Fibroblast of lung (primary cell): ENCODE measurements at regions not wholly inside any gene's neighbourhood (a gene's known extent, or its start where the extent isn't known, plus 50 kb on each side); places are given as distances from the start of the nearest gene placed in this dataset.
"Not testable (repeated sequence)": the region's sequence is repeated elsewhere in the genome, so short reads cannot be mapped to it uniquely, and the experiment has no call there.

Source experiments
- DNase-seq, 2 donors: peaks; one replicate each; pipeline versions ENCODE4 v3.0.0 to v3.0.0-alpha.2; 2010; ENCODE audit warnings: low read depth in 2 of 2
- H2AFZ ChIP-seq: 2 replicates; pipeline ENCODE4 v1.5.1; 2012; ENCODE audit warnings: low read length, control low read depth, inconsistent platforms
- H3K27ac ChIP-seq: 2 replicates; pipeline ENCODE4 v1.5.1; 2011; ENCODE audit warnings: low read length, control low read depth; ENCODE audit not compliant: insufficient read depth
- H3K27me3 ChIP-seq: 2 replicates; pipeline ENCODE4 v1.5.1; 2011; ENCODE audit warnings: mild to moderate bottlenecking, low read length; ENCODE audit not compliant: control insufficient read depth, insufficient read depth
- H3K36me3 ChIP-seq: 2 replicates; pipeline ENCODE4 v1.5.1; 2011; ENCODE audit warnings: low read length; ENCODE audit not compliant: control insufficient read depth, insufficient read depth
- H3K4me1 ChIP-seq: 2 replicates; pipeline ENCODE4 v1.5.1; 2011; ENCODE audit warnings: low read length; ENCODE audit not compliant: control insufficient read depth, insufficient read depth; ENCODE audit errors: extremely low read depth
- H3K4me2 ChIP-seq: 2 replicates; pipeline ENCODE4 v1.5.1; 2011; ENCODE audit warnings: low read length, control low read depth; ENCODE audit not compliant: insufficient read depth; ENCODE audit errors: extremely low read depth
- H3K4me3 ChIP-seq, 4 experiments: fragments of 200-600 bp in 1 of 4; sonication (generic) in 1 of 4; replicated peaks in 1 of 4; 2 replicates each; pipeline ENCODE4 v1.5.1; 2011 to 2016; ENCODE audit warnings: low read length in 4 of 4, low read depth in 3 of 4, mild to moderate bottlenecking in 3 of 4, control low read depth in 2 of 4, inconsistent platforms in 1 of 4, mixed read lengths in 1 of 4; ENCODE audit not compliant: insufficient read depth in 1 of 4; ENCODE audit errors: control extremely low read depth in 1 of 4
- H3K79me2 ChIP-seq: 2 replicates; pipeline ENCODE4 v1.5.1; 2012; ENCODE audit warnings: mild to moderate bottlenecking, low read length, inconsistent platforms; ENCODE audit not compliant: control insufficient read depth, insufficient read depth
- H3K9ac ChIP-seq: 2 replicates; pipeline ENCODE4 v1.5.1; 2011; ENCODE audit warnings: mild to moderate bottlenecking, low read length, control low read depth; ENCODE audit not compliant: insufficient read depth
- H3K9me3 ChIP-seq: 2 replicates; pipeline ENCODE4 v1.5.1; 2012; ENCODE audit warnings: low read depth, low read length; ENCODE audit not compliant: control insufficient read depth, insufficient read depth
- H4K20me1 ChIP-seq: 2 replicates; pipeline ENCODE4 v1.5.1; 2011; ENCODE audit warnings: low read length; ENCODE audit not compliant: control insufficient read depth, insufficient read depth; ENCODE audit errors: extremely low read depth
- CTCF ChIP-seq, 2 donors: IDR thresholded peaks in 1 of 2; conservative IDR thresholded peaks in 1 of 2; 1 replicate in 1 of 2; 2 replicates in 1 of 2; pipeline ENCODE4 v1.5.1; 2011 to 2012; ENCODE audit warnings: low read length in 2 of 2, control low read depth in 1 of 2, inconsistent platforms in 1 of 2, low read depth in 1 of 2, mild to moderate bottlenecking in 1 of 2
- EZH2 ChIP-seq: IDR thresholded peaks from 2 replicates; pipeline ENCODE4 v1.5.1; 2012; ENCODE audit warnings: low read length, control low read depth, mild to moderate bottlenecking; ENCODE audit errors: missing control alignments

- no peaks in the 10 kb centered on the region for H3K79me2 ChIP-seq
- H3K27me3 ChIP-seq: no peaks in the 10 kb centered on the region
- DNase-seq: no peak
- H2AFZ ChIP-seq: no peak overlapping the region
- no peak for TF ChIP-seq CTCF (conservative IDR thresholded peaks at IDR 0.05 in 1 of 2, IDR thresholded peaks at IDR 0.05 in 1 of 2; ENCODE audit: low read depth in 1 of 2, low read length in 2 of 2)
- TF ChIP-seq EZH2: no peak
- no peaks in the 10 kb centered on the region for H3K4me1 ChIP-seq
- H3K9me3 ChIP-seq: no peaks in the 10 kb centered on the region
- H3K36me3 ChIP-seq: no peaks in the 10 kb centered on the region
- no peak overlapping the region for H3K27ac ChIP-seq
- H3K4me3 ChIP-seq: no peak overlapping the region
- no peak overlapping the region for H3K9ac ChIP-seq
- no peaks in the 10 kb centered on the region for H4K20me1 ChIP-seq
- H3K4me2 ChIP-seq: no peak overlapping the region
These were observed 905.7 kb downstream of the PLA2G4A start for GRCh38 chr1:187734427-187734826.

- Histone ChIP-seq H3K9me3 (no peaks in the 10 kb centered on the region), H3K9ac (no peak overlapping the region), H3K4me3 (no peak overlapping the region), H3K27me3 (no peaks in the 10 kb centered on the region), H3K4me2 (no peak overlapping the region), H4K20me1 (no peaks in the 10 kb centered on the region), H3K27ac (no peak overlapping the region), H2AFZ (no peak overlapping the region), H3K4me1 (no peaks in the 10 kb centered on the region), H3K36me3 (no peaks in the 10 kb centered on the region), H3K79me2 (no peaks in the 10 kb centered on the region)
- TF ChIP-seq EZH2: no peak
- no peak for TF ChIP-seq CTCF (conservative IDR thresholded peaks at IDR 0.05 in 1 of 2, IDR thresholded peaks at IDR 0.05 in 1 of 2; ENCODE audit: low read depth in 1 of 2, low read length in 2 of 2)
- DNase-seq: no peak
These were observed 915.9 kb downstream of the PLA2G4A start for GRCh38 chr1:187744665-187745064.

- DNase-seq: no peak
- Histone ChIP-seq H4K20me1 (no peaks in the 10 kb centered on the region), H2AFZ (no peak overlapping the region), H3K27ac (no peak overlapping the region), H3K36me3 (no peaks in the 10 kb centered on the region), H3K9ac (no peak overlapping the region), H3K4me2 (no peak overlapping the region), H3K9me3 (no peaks in the 10 kb centered on the region), H3K79me2 (no peaks in the 10 kb centered on the region), H3K27me3 (no peaks in the 10 kb centered on the region), H3K4me3 (no peak overlapping the region), H3K4me1 (no peaks in the 10 kb centered on the region)
- TF ChIP-seq EZH2 (no peak), CTCF (conservative IDR thresholded peaks at IDR 0.05 in 1 of 2, IDR thresholded peaks at IDR 0.05 in 1 of 2; ENCODE audit: low read depth in 1 of 2, low read length in 2 of 2) (no peak)
These were observed 926.8 kb downstream of the PLA2G4A start for GRCh38 chr1:187755536-187755935.

- not testable (repeated sequence) for H3K27me3 ChIP-seq, H3K27ac ChIP-seq, H3K79me2 ChIP-seq, DNase-seq, H3K9me3 ChIP-seq, H4K20me1 ChIP-seq, H3K4me2 ChIP-seq, H3K9ac ChIP-seq, H3K4me3 ChIP-seq, H3K36me3 ChIP-seq, H2AFZ ChIP-seq, H3K4me1 ChIP-seq
These were observed 927.9 kb downstream of the PLA2G4A start for GRCh38 chr1:187756684-187757083.
